HG03521 (cell line): ENCODE measurements at regions not wholly inside any gene's neighbourhood (a gene's known extent, or its start where the extent isn't known, plus 50 kb on each side); places are given as distances from the start of the nearest gene placed in this dataset.
A peak's percentile ranks its signal among the peaks of the same experiment; 100 is the strongest.
"Not testable (repeated sequence)": the region's sequence is repeated elsewhere in the genome, so short reads cannot be mapped to it uniquely, and the experiment has no call there.

Source experiments
- ATAC-seq: cut with Tn5 transposase; IDR thresholded peaks from one replicate; pipeline ENCODE4 v1.9.1; 2021; ENCODE audit warnings: mild to moderate bottlenecking, moderate library complexity; ENCODE audit not compliant: unreplicated experiment

- ATAC-seq: no peak
These were observed 233.4 kb upstream of the LRTM1 start for GRCh38 chr3:55161231-55161630.

GRCh38 chr3:55160241-55160983 is 232.6 kb upstream of the LRTM1 start:
- ATAC-seq: peak; percentile 94

- ATAC-seq: no peak
These were observed 231.9 kb upstream of the LRTM1 start for GRCh38 chr3:55159711-55160110.

- no peak for ATAC-seq
These were observed 231.2 kb upstream of the LRTM1 start for GRCh38 chr3:55159016-55159415.

- no peak for ATAC-seq
These were observed 230.5 kb upstream of the LRTM1 start for GRCh38 chr3:55158345-55158744.

- no peak for ATAC-seq
These were observed 229.9 kb upstream of the LRTM1 start for GRCh38 chr3:55157731-55158130.

- no peak for ATAC-seq
These were observed 229.2 kb upstream of the LRTM1 start for GRCh38 chr3:55156851-55157650.

GRCh38 chr3:55147856-55148720 is 220.2 kb upstream of the LRTM1 start:
- no peak for ATAC-seq

GRCh38 chr3:55147406-55147805 is 219.5 kb upstream of the LRTM1 start:
- no peak for ATAC-seq

- ATAC-seq: no peak
These were observed 218.4 kb upstream of the LRTM1 start for GRCh38 chr3:55146216-55146615.

GRCh38 chr3:55144015-55144673 is 216.3 kb upstream of the LRTM1 start:
- no peak for ATAC-seq

GRCh38 chr3:55143336-55143735 is 215.5 kb upstream of the LRTM1 start:
- ATAC-seq: no peak

GRCh38 chr3:55136291-55136690 is 208.4 kb upstream of the LRTM1 start:
- ATAC-seq: not testable (repeated sequence)

GRCh38 chr3:55128225-55128823 is 200.5 kb upstream of the LRTM1 start:
- ATAC-seq: no peak

- ATAC-seq: no peak
These were observed 199.7 kb upstream of the LRTM1 start for GRCh38 chr3:55127565-55127964.

- ATAC-seq: no peak
These were observed 196.5 kb upstream of the LRTM1 start for GRCh38 chr3:55124371-55124770.
